Keratinocyte (primary cell): ENCODE measurements at regions not wholly inside any gene's neighbourhood (a gene's known extent, or its start where the extent isn't known, plus 50 kb on each side); places are given as distances from the start of the nearest gene placed in this dataset.
A peak's percentile ranks its signal among the peaks of the same experiment; 100 is the strongest.

Experiments
- DNase-seq: peaks from one replicate; pipeline ENCODE4 v3.0.0-alpha.2; 2011; ENCODE audit warnings: low read depth, missing footprints, low spot score
- FAIRE-seq: peaks from 2 replicates; lab custom pipeline; 2011; peaks lifted over from hg19 to GRCh38; lab: Jason Lieb, UNC
- H2AFZ ChIP-seq: 2 replicates; pipeline ENCODE4 v1.6.0; 2012; ENCODE audit warnings: low read length, control low read depth, inconsistent platforms; ENCODE audit not compliant: control insufficient read depth
- H3K27ac ChIP-seq: 2 replicates; pipeline ENCODE4 v1.5.1; 2011; ENCODE audit warnings: low read length; ENCODE audit not compliant: control insufficient read depth, insufficient read depth
- H3K27me3 ChIP-seq: 3 replicates; pipeline ENCODE4 v1.6.0; 2011; ENCODE audit warnings: low read length; ENCODE audit not compliant: control insufficient read depth, insufficient read depth; ENCODE audit errors: extremely low read depth
- H3K36me3 ChIP-seq, 2 experiments: 2 replicates in 1 of 2; 3 replicates in 1 of 2; pipeline ENCODE4 v1.5.1; 2011; ENCODE audit warnings: low read length in 2 of 2, mild to moderate bottlenecking in 1 of 2; ENCODE audit not compliant: control insufficient read depth in 2 of 2, insufficient read depth in 2 of 2; ENCODE audit errors: extremely low read depth in 1 of 2
- H3K4me1 ChIP-seq: 3 replicates; pipeline ENCODE4 v1.5.1; 2011; ENCODE audit warnings: low read length; ENCODE audit not compliant: control insufficient read depth, insufficient read depth; ENCODE audit errors: extremely low read depth
- H3K4me2 ChIP-seq: 3 replicates; pipeline ENCODE4 v1.6.0; 2011; ENCODE audit warnings: low read depth, low read length; ENCODE audit not compliant: control insufficient read depth, insufficient read depth; ENCODE audit errors: extremely low read depth
- H3K4me3 ChIP-seq, 3 experiments: fragments of 200-600 bp in 1 of 3; sonication (generic) in 1 of 3; 2 replicates in 2 of 3; 3 replicates in 1 of 3; pipeline ENCODE4 v1.5.1; 2011 to 2016; ENCODE audit warnings: low read length in 3 of 3, mild to moderate bottlenecking in 3 of 3, control low read depth in 2 of 3, inconsistent platforms in 1 of 3, low read depth in 1 of 3, mixed read lengths in 1 of 3, mixed run types in 1 of 3, moderate library complexity in 1 of 3; ENCODE audit not compliant: control insufficient read depth in 2 of 3, insufficient read depth in 2 of 3; ENCODE audit errors: extremely low read depth in 1 of 3
- H3K79me2 ChIP-seq: 2 replicates; pipeline ENCODE4 v1.6.0; 2012; ENCODE audit warnings: low read length; ENCODE audit not compliant: control insufficient read depth, insufficient read depth
- H3K9ac ChIP-seq: 3 replicates; pipeline ENCODE4 v1.6.0; 2011; ENCODE audit warnings: low read length; ENCODE audit not compliant: control insufficient read depth, insufficient read depth; ENCODE audit errors: extremely low read depth
- H3K9me1 ChIP-seq: 3 replicates; pipeline ENCODE4 v1.6.0; 2011; ENCODE audit warnings: low read length; ENCODE audit not compliant: control insufficient read depth, insufficient read depth; ENCODE audit errors: extremely low read depth
- H3K9me3 ChIP-seq: 2 replicates; pipeline ENCODE4 v1.5.1; 2012; ENCODE audit warnings: low read depth, low read length; ENCODE audit not compliant: control insufficient read depth
- H4K20me1 ChIP-seq: 3 replicates; pipeline ENCODE4 v1.6.0; 2011; ENCODE audit warnings: low read length; ENCODE audit not compliant: control insufficient read depth, insufficient read depth; ENCODE audit errors: extremely low read depth
- CTCF ChIP-seq, 3 experiments: IDR thresholded peaks in 1 of 3; conservative IDR thresholded peaks in 1 of 3; optimal IDR thresholded peaks in 1 of 3; 2 replicates in 2 of 3; 3 replicates in 1 of 3; pipeline versions ENCODE3 to v1.5.1; 2011; ENCODE audit warnings: low read length in 3 of 3, mild to moderate bottlenecking in 3 of 3, moderate library complexity in 2 of 3, control low read depth in 1 of 3, inconsistent platforms in 1 of 3; ENCODE audit not compliant: insufficient read depth in 2 of 3; ENCODE audit errors: extremely low read depth in 1 of 3
- EZH2 ChIP-seq: IDR thresholded peaks from one replicate; pipeline ENCODE4 v1.6.1; 2012; ENCODE audit warnings: inconsistent platforms, mild to moderate bottlenecking, low read length, moderate library complexity
- dilution Hi-C: fragments of 300-500 bp; cut with MboI; formaldehyde crosslinking; loops from one replicate; pipeline ENCODE4 v1.7.0; 2020; ENCODE audit warnings: low sequenced_read_pairs; ENCODE audit not compliant: extremely low pct_ligation_motif_present

GRCh38 chr2:37560241-37560848 lies 111.1 kb downstream of the CDC42EP3 start:
- Histone ChIP-seq H3K27me3 (no peaks in the 10 kb centered on the region), H3K36me3 (no peaks in the 10 kb centered on the region), H3K4me1 (peaks cover 22% of the 10 kb centered on the region), H4K20me1 (no peaks in the 10 kb centered on the region), H3K27ac (peak overlapping the region; percentile 93), H3K4me2 (no peak overlapping the region), H3K4me3 (no peak overlapping the region), H3K9me1 (no peaks in the 10 kb centered on the region), H3K9ac (no peak overlapping the region), H2AFZ (no peak overlapping the region), H3K9me3 (no peaks in the 10 kb centered on the region), H3K79me2 (no peaks in the 10 kb centered on the region)
- no peak for DNase-seq
- TF ChIP-seq EZH2, result no peak
- no peak for TF ChIP-seq CTCF (optimal IDR thresholded peaks at IDR 0.05 in 1 of 3, IDR thresholded peaks at IDR 0.05 in 1 of 3, conservative IDR thresholded peaks at IDR 0.05 in 1 of 3; ENCODE audit: extremely low read depth in 1 of 3, insufficient read depth in 2 of 3, low read length in 3 of 3)
- dilution Hi-C loops, result no loop called here
- FAIRE-seq, result no peak

- FAIRE-seq, result no peak
- H3K4me2 ChIP-seq, result peak overlapping the region; percentile 46
These were observed 110.4 kb downstream of the CDC42EP3 start for GRCh38 chr2:37560863-37561614.

More at GRCh38 chr2:37560863-37561614, 110.4 kb downstream of the CDC42EP3 start:
- Histone ChIP-seq H4K20me1 (no peaks in the 10 kb centered on the region), H3K36me3 (no peaks in the 10 kb centered on the region), H3K4me3 (no peak overlapping the region), H3K9me1 (no peaks in the 10 kb centered on the region), H3K4me1 (peaks cover 22% of the 10 kb centered on the region), H2AFZ (no peak overlapping the region), H3K27me3 (no peaks in the 10 kb centered on the region), H3K9me3 (no peaks in the 10 kb centered on the region), H3K9ac (no peak overlapping the region), H3K79me2 (no peaks in the 10 kb centered on the region), H3K27ac (peak overlapping the region; percentile 93)
- dilution Hi-C loops, result no loop called here
- no peak for DNase-seq
- TF ChIP-seq EZH2, result no peak
- no peak for TF ChIP-seq CTCF (optimal IDR thresholded peaks at IDR 0.05 in 1 of 3, IDR thresholded peaks at IDR 0.05 in 1 of 3, conservative IDR thresholded peaks at IDR 0.05 in 1 of 3; ENCODE audit: extremely low read depth in 1 of 3, insufficient read depth in 2 of 3, low read length in 3 of 3)
